ENCODE measurements at regions not wholly inside any gene's neighbourhood (a gene's known extent, or its start where the extent isn't known, plus 50 kb on each side); places are given as distances from the start of the nearest gene placed in this dataset.
"Not testable (repeated sequence)": the region's sequence is repeated elsewhere in the genome, so short reads cannot be mapped to it uniquely, and the experiment has no call there.

- H3K27ac ChIP-seq: no peak overlapping the region
- 81% methylated on average over 7 of the region's 7 CpGs for WGBS
Observed at GRCh38 chr5:62780888-62781287, 202.3 kb downstream of the LRRC70 start.

GRCh38 chr5:62780230-62780629, 201.6 kb downstream of the LRRC70 start:
- 74% methylated on average over 11 of the region's 11 CpGs for WGBS

More at GRCh38 chr5:62780888-62781287, 202.3 kb downstream of the LRRC70 start:
- Histone ChIP-seq H3K27me3 (no peaks in the 10 kb centered on the region), H3K4me1 (no peaks in the 10 kb centered on the region), H3K36me3 (no peaks in the 10 kb centered on the region), H3K4me3 (no peak overlapping the region), H3K9me3 (no peaks in the 10 kb centered on the region)
- no peak for DNase-seq (ENCODE audit: low spot score in 2 of 2)
- TF ChIP-seq CTCF (IDR thresholded peaks at IDR 0.05) (no peak), EP300 (IDR thresholded peaks at IDR 0.05) (no peak), POLR2A (IDR thresholded peaks at IDR 0.05) (no peak), POLR2AphosphoS5 (IDR thresholded peaks at IDR 0.05) (no peak)

GRCh38 chr5:62779010-62779422, 200.4 kb downstream of the LRRC70 start:
- Histone ChIP-seq H3K4me3 (no peak overlapping the region), H3K36me3 (no peaks in the 10 kb centered on the region), H3K4me1 (no peaks in the 10 kb centered on the region), H3K9me3 (no peaks in the 10 kb centered on the region), H3K27me3 (no peaks in the 10 kb centered on the region), H3K27ac (no peak overlapping the region)
- TF ChIP-seq POLR2AphosphoS5 (IDR thresholded peaks at IDR 0.05) (no peak), CTCF (IDR thresholded peaks at IDR 0.05) (peak; percentile 29 to 52)
- 21% methylated on average over 5 of the region's 5 CpGs for WGBS
- no peak for DNase-seq (ENCODE audit: low spot score in 2 of 2)

More at GRCh38 chr5:62780230-62780629, 201.6 kb downstream of the LRRC70 start:
- Histone ChIP-seq H3K27ac (no peak overlapping the region), H3K4me3 (no peak overlapping the region), H3K27me3 (no peaks in the 10 kb centered on the region), H3K4me1 (no peaks in the 10 kb centered on the region), H3K9me3 (no peaks in the 10 kb centered on the region), H3K36me3 (no peaks in the 10 kb centered on the region)
- no peak for TF ChIP-seq POLR2AphosphoS5 (IDR thresholded peaks at IDR 0.05)
- no peak for TF ChIP-seq CTCF (IDR thresholded peaks at IDR 0.05)
- TF ChIP-seq POLR2A (IDR thresholded peaks at IDR 0.05): no peak
- no peak for TF ChIP-seq EP300 (IDR thresholded peaks at IDR 0.05)
- no peak for DNase-seq (ENCODE audit: low spot score in 2 of 2)

GRCh38 chr5:62778316-62779009, 199.8 kb downstream of the LRRC70 start:
- H3K27ac ChIP-seq: no peak overlapping the region
- TF ChIP-seq EP300 (IDR thresholded peaks at IDR 0.05) (no peak), POLR2A (IDR thresholded peaks at IDR 0.05) (no peak)
- H3K36me3 ChIP-seq: no peaks in the 10 kb centered on the region
- WGBS: 58% methylated on average over 3 of the region's 3 CpGs
- H3K9me3 ChIP-seq: no peaks in the 10 kb centered on the region
- H3K27me3 ChIP-seq: no peaks in the 10 kb centered on the region
- H3K4me3 ChIP-seq: no peak overlapping the region
- no peaks in the 10 kb centered on the region for H3K4me1 ChIP-seq
- no peak for DNase-seq (ENCODE audit: low spot score in 2 of 2)

GRCh38 chr5:62777081-62777480, 198.5 kb downstream of the LRRC70 start:
- not testable (repeated sequence) for H3K36me3 ChIP-seq, H3K9me3 ChIP-seq

GRCh38 chr5:62776592-62776991, 198.0 kb downstream of the LRRC70 start:
- WGBS: 85% methylated on average over 5 of the region's 5 CpGs
- not testable (repeated sequence) for H3K27ac ChIP-seq; H3K36me3 ChIP-seq; H3K4me1 ChIP-seq; H3K4me3 ChIP-seq; DNase-seq (ENCODE audit: low spot score in 2 of 2); H3K27me3 ChIP-seq; H3K9me3 ChIP-seq

More at GRCh38 chr5:62777081-62777480, 198.5 kb downstream of the LRRC70 start:
- not testable (repeated sequence) for H3K27me3 ChIP-seq; H3K27ac ChIP-seq; DNase-seq (ENCODE audit: low spot score in 2 of 2); H3K4me3 ChIP-seq; H3K4me1 ChIP-seq
- WGBS: 87% methylated on average over 15 of the region's 15 CpGs

GRCh38 chr5:62773460-62773859, 194.8 kb downstream of the LRRC70 start:
- 98% methylated on average over 3 of the region's 3 CpGs for WGBS
- H3K27ac ChIP-seq: no peak overlapping the region
- H3K9me3 ChIP-seq: no peaks in the 10 kb centered on the region
- no peak overlapping the region for H3K4me3 ChIP-seq
- no peak for DNase-seq (ENCODE audit: low spot score in 2 of 2)
- no peaks in the 10 kb centered on the region for H3K36me3 ChIP-seq
- TF ChIP-seq POLR2A (IDR thresholded peaks at IDR 0.05) (no peak), POLR2AphosphoS5 (IDR thresholded peaks at IDR 0.05) (no peak), EP300 (IDR thresholded peaks at IDR 0.05) (no peak), CTCF (IDR thresholded peaks at IDR 0.05) (no peak)
- H3K27me3 ChIP-seq: no peaks in the 10 kb centered on the region
- no peaks in the 10 kb centered on the region for H3K4me1 ChIP-seq

All from suprapubic skin (tissue), 4 donors.